ENCODE measurements at regions not wholly inside any gene's neighbourhood (a gene's known extent, or its start where the extent isn't known, plus 50 kb on each side); places are given as distances from the start of the nearest gene placed in this dataset.
"Not testable (repeated sequence)": the region's sequence is repeated elsewhere in the genome, so short reads cannot be mapped to it uniquely, and the experiment has no call there.

DNA sequence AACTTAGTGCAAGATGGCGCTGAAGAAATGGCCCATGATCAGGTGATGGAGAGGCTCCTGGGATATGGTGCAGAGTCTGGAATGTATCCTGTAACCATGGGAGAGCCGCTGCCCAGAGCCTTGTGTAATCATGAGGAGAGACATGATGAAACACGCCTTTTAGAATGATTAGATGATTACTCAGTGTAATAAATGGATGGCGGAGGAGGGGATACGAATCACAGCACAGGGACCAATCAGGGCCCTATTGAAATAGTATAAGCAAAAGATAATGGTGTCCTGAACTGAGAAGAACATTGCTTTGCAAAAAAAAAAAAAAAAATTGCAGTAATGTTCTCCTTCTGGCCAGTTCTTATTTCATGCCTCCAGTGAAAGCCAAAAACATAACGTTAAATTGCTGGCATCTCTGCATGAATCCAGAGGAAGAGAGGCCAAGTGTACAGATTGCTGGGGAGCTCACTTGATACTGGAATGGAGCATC, 668.5 kb upstream of the AUTS2 start:
- no peak overlapping the region for H3K4me3 Mint-ChIP-seq
- ATAC-seq (no peak), DNase-seq (no peak)
- H3K9me3 Mint-ChIP-seq: peaks cover 14 to 35% of the 10 kb centered on the region in 2 donors
- H3K4me1 Mint-ChIP-seq: no peaks in the 10 kb centered on the region
- no peak overlapping the region for H3K27ac Mint-ChIP-seq
- H3K27me3 Mint-ChIP-seq: no peaks in the 10 kb centered on the region

DNA sequence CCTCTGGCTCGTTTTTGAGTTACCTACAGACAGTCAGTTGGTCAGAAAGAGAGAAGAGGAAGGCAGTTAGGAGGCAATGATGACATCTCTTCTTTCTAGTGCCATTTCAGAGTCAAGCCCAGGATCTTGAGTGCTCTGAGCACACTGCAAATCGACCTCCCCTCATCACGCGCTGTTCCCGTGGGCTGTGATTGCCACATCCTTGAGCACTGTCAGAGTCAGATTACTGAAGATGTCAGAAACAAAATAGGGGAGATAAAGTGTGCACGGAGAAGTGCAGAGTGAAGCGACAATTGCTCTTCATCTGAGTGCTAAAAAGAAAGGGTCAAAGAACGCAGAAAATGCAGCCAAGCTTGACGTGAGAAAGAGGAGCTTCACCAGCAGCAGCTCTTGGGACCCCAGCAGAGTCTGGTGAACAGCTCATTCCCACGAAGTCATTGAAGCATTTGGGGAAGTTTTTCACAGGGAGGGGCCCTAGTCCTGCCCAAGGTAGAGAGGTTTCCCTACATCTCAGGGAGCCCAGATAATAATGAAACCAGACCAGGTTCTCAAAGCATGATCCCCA, 661.7 kb upstream of the AUTS2 start:
- ATAC-seq (no peak), DNase-seq (no peak)
- H3K4me1 Mint-ChIP-seq: no peaks in the 10 kb centered on the region
- no peak overlapping the region for H3K4me3 Mint-ChIP-seq
- no peak overlapping the region for H3K27ac Mint-ChIP-seq
- H3K9me3 Mint-ChIP-seq: peaks cover 32 to 39% of the 10 kb centered on the region in 2 donors
- no peaks in the 10 kb centered on the region for H3K27me3 Mint-ChIP-seq

DNA sequence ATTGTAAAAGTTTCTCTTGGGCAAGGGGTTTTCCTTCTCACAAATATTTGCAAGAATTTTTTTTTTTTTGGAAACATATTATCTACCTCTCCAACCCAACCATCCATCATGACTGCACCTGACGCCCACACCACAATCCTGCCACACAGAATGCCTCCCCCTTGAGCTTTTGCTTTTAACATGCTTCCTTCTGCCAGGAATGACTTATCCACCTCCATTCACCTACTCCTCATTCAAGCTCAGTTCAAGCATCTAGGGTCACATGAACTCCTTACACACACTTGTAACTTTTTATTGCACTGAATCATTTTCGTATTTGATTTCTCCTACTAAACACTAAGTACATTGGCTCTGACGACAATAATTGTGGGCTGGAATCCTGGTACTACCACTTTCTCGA, 660.1 kb upstream of the AUTS2 start:
- no peaks in the 10 kb centered on the region for H3K27me3 Mint-ChIP-seq
- no peak overlapping the region for H3K4me3 Mint-ChIP-seq
- no peaks in the 10 kb centered on the region for H3K4me1 Mint-ChIP-seq
- peaks cover 29 to 30% of the 10 kb centered on the region in 2 donors for H3K9me3 Mint-ChIP-seq
- H3K27ac Mint-ChIP-seq: peak overlapping the region in 1 of 2 donors; percentile 3
- no peak for ATAC-seq
- DNase-seq: no peak

DNA sequence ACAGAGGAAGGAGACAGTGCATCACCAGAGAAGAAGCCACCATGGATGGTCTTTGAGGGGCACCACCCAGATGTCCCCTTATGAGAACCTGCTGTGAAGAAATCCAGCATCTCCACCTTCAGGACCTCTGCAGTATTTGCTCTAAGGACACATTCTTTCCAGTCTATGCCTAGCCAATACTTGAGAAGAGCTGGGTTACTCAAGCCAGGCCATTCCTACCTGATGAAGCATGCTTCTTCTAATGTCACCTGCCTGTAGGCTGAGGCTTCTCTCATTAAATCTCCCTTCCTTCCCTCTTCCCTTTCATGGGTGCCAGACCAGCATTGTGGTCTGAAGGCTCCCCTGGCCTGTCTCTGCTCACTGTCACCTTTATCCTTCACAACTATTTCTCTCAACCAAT, 654.5 kb upstream of the AUTS2 start:
- Mint-ChIP-seq H3K27me3 (no peaks in the 10 kb centered on the region), H3K27ac (no peak overlapping the region), H3K4me1 (no peaks in the 10 kb centered on the region), H3K9me3 (peaks cover 19 to 40% of the 10 kb centered on the region in 2 donors), H3K4me3 (no peak overlapping the region)
- no peak for DNase-seq
- no peak for ATAC-seq

DNA sequence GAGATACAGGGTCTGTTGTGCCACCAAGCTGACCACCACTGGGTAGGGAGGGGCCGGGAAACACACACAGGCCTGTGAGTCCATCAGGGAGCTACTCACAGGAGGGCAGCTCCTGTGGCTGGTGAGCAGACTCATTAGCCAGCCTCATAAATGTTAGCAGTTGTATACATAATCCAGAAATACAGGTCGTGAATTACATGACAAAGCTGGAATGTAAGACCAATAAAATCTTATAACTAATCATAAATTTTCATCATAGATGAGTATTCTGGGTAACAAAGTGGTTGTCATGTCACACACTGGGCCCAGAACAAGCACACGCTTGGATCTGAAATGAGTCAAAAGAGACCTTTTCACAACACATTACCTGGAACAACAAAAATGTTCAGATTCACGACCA, 642.6 kb upstream of the AUTS2 start:
- peaks cover 8% of the 10 kb centered on the region for H3K27me3 Mint-ChIP-seq

DNA sequence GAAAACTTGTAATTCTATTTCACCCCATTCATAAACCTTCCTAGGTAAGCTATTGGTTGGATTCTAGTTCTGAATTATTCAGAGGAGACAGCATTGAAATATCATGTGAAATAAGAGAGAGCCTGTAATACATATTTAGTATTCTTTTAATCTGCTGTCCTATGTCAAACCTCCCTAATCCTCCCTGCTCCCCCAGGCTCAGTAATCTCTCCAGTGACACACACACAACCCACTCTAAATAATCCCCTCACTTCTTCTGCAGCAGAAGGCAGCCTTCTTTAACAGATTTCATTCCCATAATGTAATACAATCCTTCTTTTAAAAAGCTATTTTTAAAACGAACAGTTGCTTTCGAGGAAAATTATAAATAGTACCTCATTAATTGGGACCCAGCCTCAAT, 639.7 kb upstream of the AUTS2 start:
- no peak for DNase-seq
- H3K27me3 Mint-ChIP-seq: peaks cover 8% of the 10 kb centered on the region

More for the DNA sequence above, 642.6 kb upstream of the AUTS2 start:
- H3K27ac Mint-ChIP-seq: no peak overlapping the region
- no peak overlapping the region for H3K4me3 Mint-ChIP-seq
- DNase-seq (no peak), ATAC-seq (no peak)
- H3K9me3 Mint-ChIP-seq: peaks cover 12 to 18% of the 10 kb centered on the region in 2 donors
- no peaks in the 10 kb centered on the region for H3K4me1 Mint-ChIP-seq

DNA sequence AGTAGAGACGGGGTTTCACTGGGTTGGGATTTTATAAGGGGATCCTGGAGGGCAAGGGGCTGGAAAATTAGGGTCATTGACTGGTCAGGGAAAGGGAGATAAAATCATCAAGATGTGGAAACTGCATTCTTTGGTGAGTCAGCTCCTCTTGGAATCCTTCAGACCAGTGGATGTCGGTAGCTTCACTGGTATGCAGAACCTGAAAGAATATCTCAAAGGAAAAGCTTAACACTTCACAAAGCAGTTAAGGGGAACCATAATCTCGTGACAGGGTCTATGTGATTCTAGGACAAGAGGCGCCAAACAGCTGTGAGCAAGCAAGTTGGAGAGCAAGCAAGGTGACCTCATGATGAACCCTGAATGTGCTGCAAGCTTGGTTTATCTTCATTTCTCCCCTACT, 634.7 kb upstream of the AUTS2 start:
- Mint-ChIP-seq H3K4me1 (no peaks in the 10 kb centered on the region), H3K27me3 (no peaks in the 10 kb centered on the region), H3K27ac (no peak overlapping the region), H3K4me3 (no peak overlapping the region), H3K9me3 (peaks cover 8 to 16% of the 10 kb centered on the region in 2 donors)
- DNase-seq: no peak
- ATAC-seq: no peak

More for the DNA sequence above, 639.7 kb upstream of the AUTS2 start:
- peaks cover 12 to 15% of the 10 kb centered on the region in 2 donors for H3K9me3 Mint-ChIP-seq
- no peak for ATAC-seq
- no peak overlapping the region for H3K27ac Mint-ChIP-seq
- no peaks in the 10 kb centered on the region for H3K4me1 Mint-ChIP-seq
- H3K4me3 Mint-ChIP-seq: no peak overlapping the region

DNA sequence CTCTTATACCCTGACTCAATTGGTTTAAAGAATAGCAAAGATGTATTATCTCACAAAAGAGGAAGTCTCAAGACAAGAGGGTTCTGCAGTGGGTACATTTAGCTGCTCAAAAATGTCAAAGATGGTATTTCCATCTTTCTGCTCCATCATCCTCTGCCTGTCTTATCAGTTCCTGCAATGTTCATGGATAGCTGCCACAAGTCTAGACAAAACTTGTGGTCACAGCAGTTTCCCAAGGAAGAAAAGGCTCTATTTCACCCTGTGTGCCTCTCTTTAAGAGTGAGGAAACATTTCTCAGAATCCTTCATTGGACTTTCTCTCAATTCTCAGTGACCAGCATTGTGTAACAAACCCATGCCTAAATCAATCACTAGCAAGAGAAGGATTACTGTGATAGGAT, 634.2 kb upstream of the AUTS2 start:
- ATAC-seq: no peak
- H3K27me3 Mint-ChIP-seq: no peaks in the 10 kb centered on the region
- no peak overlapping the region for H3K4me3 Mint-ChIP-seq
- H3K9me3 Mint-ChIP-seq: peaks cover 9 to 16% of the 10 kb centered on the region in 2 donors
- H3K4me1 Mint-ChIP-seq: no peaks in the 10 kb centered on the region
- no peak for DNase-seq
- no peak overlapping the region for H3K27ac Mint-ChIP-seq

DNA sequence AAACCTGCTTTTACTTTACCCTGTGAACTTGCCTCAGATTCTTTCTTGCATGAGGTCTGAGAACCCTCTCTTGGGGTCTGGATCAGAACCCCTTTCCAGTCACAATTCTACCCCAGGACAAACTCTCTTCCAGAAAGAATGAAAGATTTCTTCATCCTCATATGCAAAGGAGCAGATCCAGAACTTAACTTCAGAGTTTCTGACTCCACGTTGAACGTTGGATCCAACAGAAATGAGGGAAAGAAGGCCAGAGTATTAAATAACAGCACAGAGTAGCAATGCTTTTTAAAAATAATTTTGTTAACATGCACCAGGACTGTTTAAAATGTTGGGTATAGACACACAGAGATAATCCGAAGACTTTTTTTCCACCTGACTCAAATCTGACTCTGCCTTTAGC, 632.9 kb upstream of the AUTS2 start:
- no peak overlapping the region for H3K27ac Mint-ChIP-seq
- H3K4me3 Mint-ChIP-seq: no peak overlapping the region
- DNase-seq (no peak), ATAC-seq (no peak)
- no peaks in the 10 kb centered on the region for H3K27me3 Mint-ChIP-seq
- H3K9me3 Mint-ChIP-seq: peaks cover 12 to 15% of the 10 kb centered on the region in 2 donors
- H3K4me1 Mint-ChIP-seq: no peaks in the 10 kb centered on the region

DNA sequence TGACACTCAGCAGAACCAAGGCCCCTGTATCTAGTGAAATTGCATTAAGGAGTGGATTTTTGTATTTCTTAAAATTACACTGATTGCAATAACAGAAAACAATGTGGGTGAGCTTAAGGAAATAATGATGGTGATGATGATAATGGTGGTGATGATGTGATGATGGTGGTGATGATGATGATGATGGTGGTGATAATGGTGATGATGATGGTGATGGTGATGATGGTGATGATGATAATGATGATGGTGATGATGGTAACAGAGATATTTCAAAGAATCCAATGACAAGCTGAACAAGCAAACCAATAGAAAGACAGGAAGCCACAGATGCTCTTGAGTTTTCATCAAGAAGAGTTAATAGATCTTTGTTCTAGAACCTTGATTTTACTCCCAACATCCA, 630.7 kb upstream of the AUTS2 start:
- ATAC-seq (no peak), DNase-seq (no peak)
- Mint-ChIP-seq H3K27ac (no peak overlapping the region), H3K4me1 (no peaks in the 10 kb centered on the region), H3K4me3 (no peak overlapping the region), H3K27me3 (no peaks in the 10 kb centered on the region), H3K9me3 (peaks cover 11 to 26% of the 10 kb centered on the region in 2 donors)

DNA sequence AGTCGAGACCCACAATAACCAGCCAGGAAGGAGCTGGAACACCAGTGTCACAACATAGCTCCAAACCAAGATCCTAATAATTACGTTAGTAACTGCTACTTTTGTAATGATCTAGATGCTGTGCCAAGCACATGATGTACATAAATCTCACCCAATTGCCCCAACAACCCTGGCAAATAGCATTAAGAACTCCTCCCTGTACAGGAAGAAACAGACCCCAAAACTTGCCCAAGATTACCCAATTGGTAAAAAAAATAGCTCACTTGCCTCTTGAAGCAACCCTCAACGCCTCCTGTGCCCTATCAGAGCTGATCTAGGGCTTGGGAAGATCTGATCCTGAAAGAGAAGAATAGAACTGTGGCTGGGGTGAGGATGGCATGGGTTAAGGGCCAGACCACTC, 628.7 kb upstream of the AUTS2 start:
- H3K4me1 Mint-ChIP-seq: no peaks in the 10 kb centered on the region
- no peak overlapping the region for H3K4me3 Mint-ChIP-seq
- no peaks in the 10 kb centered on the region for H3K27me3 Mint-ChIP-seq
- no peak for ATAC-seq
- no peak overlapping the region for H3K27ac Mint-ChIP-seq
- no peak for DNase-seq
- peaks cover 6 to 26% of the 10 kb centered on the region in 2 donors for H3K9me3 Mint-ChIP-seq

DNA sequence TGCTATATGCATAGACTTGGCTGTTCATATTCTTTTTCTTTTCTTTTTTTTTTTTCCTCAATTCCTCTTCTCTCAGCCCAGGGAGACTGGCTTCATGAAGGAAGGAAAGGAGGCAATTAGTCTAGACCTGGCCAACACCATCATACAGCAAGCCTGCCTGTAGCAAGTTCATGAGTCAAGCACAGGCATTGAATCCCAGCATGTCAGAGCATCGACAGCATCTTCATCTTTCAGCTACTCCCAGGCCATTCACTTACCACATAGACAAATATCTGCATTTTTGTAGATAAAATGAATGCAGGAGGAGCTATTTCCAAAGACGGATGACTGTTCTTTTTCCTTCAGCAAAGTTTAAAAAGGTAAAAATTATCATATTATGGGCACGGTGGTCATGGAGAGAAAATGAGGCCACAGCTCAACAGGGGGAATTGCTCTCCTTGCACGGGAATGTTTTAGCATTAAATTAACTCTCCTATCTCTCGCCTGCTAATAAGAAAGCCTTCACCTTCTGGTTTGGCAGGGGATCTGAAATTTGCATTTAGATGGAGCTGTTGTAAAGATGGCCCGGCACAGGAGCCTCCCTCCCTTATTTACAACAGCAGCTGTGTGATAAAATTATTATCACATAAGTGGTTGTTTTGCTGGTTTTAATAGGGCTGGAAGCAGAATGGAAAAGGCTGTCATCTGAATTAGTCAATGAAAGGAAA, 626.5 kb upstream of the AUTS2 start:
- Mint-ChIP-seq H3K27ac (no peak overlapping the region), H3K9me3 (peaks cover 6 to 37% of the 10 kb centered on the region in 2 donors), H3K4me3 (no peak overlapping the region), H3K27me3 (no peaks in the 10 kb centered on the region), H3K4me1 (no peaks in the 10 kb centered on the region)
- DNase-seq (no peak), ATAC-seq (no peak)

DNA sequence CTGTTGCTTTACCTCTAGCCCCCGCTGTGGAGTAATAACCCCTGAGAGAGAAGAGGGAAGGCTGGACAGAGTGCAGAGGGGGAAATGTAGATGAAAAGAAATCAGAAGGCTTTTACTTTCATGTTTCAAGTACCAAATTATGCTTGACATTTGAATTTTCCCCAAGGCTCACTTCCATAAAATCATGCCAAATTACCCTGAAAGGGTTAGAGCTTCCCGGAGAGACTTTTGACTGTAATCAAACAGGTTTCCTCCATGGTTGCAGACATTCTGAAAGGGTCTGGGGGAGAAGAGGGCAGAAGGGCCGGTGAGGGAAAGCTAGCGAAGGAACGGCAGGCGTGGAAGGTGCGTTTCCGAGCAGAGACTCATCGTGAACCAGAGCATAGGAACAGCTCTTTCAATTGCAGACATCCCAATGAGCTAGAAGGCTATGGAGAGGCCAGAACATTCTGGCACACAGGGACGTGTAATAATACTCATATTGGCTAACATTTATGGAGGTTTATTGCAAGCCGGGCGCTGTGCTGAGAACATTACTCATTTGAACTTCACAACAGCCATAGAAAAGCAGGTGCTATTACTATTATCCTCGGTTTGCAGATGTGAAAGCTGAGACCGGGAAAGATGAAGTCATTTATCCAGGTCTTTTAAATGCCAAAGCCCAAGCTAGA, 620.8 kb upstream of the AUTS2 start:
- no peak overlapping the region for H3K27ac Mint-ChIP-seq
- no peaks in the 10 kb centered on the region for H3K4me1 Mint-ChIP-seq
- H3K4me3 Mint-ChIP-seq: no peak overlapping the region
- ATAC-seq (no peak), DNase-seq (no peak)
- H3K9me3 Mint-ChIP-seq: peaks cover 13 to 50% of the 10 kb centered on the region in 2 donors
- H3K27me3 Mint-ChIP-seq: no peaks in the 10 kb centered on the region

DNA sequence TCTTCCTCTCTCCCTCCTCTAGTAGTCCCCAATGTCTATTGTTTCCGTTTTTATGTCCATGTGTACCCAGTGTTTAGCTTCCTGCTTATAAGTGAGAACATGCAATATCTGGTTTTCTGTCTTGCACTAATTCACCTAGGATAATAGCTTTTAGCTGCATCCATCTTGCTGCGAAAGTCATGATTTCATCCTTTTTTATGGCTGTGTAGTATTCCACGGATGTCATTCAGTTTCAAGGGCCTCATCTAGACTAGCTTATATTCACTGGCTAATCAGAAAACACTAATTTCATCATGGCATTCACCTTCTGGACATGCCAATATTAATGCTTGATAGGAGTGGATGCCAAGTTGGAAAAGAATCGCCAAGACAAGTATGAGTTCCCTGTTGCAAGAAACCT, 619.6 kb upstream of the AUTS2 start:
- Mint-ChIP-seq H3K4me1 (no peaks in the 10 kb centered on the region), H3K4me3 (no peak overlapping the region), H3K9me3 (peaks cover 13 to 55% of the 10 kb centered on the region in 2 donors), H3K27ac (no peak overlapping the region), H3K27me3 (no peaks in the 10 kb centered on the region)
- ATAC-seq (no peak), DNase-seq (no peak)

DNA sequence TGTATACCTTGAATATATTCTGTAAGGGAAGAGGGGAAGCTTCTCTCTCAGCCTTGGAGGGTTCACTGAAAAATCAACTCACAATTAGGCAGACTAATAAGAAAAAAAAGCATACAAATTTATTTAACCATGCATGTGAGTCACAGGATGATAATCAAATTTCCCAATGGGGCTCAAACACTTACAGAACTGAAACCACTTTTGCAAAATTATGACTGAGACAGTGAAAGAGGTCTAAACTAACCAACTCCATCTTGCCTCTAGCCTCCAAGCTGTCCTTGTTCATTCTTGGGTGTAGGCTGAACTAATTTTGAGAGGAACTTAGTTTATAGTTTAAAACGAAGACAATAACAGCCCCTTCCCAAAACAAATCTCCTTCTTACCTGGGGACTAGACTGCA, 618.3 kb upstream of the AUTS2 start:
- DNase-seq: no peak
- no peaks in the 10 kb centered on the region for H3K4me1 Mint-ChIP-seq
- no peak overlapping the region for H3K27ac Mint-ChIP-seq
- H3K9me3 Mint-ChIP-seq: peaks cover 13 to 64% of the 10 kb centered on the region in 2 donors
- H3K27me3 Mint-ChIP-seq: no peaks in the 10 kb centered on the region
- no peak overlapping the region for H3K4me3 Mint-ChIP-seq
- no peak for ATAC-seq

DNA sequence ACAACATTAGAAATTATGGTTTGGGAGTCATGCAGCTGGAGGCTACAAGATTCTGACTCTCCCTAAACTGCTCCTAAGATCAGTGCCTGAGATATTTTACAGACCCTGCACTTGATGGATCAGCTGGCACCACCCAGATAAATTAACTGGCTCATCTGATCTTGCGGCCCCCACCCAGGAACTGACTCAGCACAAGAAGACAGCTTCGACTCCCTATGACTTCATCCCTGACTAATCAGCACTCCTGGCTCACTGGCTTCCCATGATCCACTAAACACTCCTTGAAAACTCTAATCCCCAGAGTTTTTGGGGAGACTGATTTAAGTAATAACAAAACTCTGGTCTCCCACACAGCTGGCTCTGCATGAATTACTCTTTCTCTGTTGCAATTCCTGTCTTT, 617.8 kb upstream of the AUTS2 start:
- not testable (repeated sequence) for H3K27me3 Mint-ChIP-seq, H3K4me3 Mint-ChIP-seq, H3K4me1 Mint-ChIP-seq, ATAC-seq, DNase-seq
- peaks cover 13 to 63% of the 10 kb centered on the region in 2 donors for H3K9me3 Mint-ChIP-seq
- H3K27ac Mint-ChIP-seq: peak overlapping the region in 1 of 2 donors; percentile 10

Measured in stimulated activated naive CD8-positive, alpha-beta T cell treated with anti-CD3 and anti-CD28 coated beads, Interleukin-15, amount 100 ng/mL, for 72 hours (primary cell).